ENCODE measurements at regions not wholly inside any gene's neighbourhood (a gene's known extent, or its start where the extent isn't known, plus 50 kb on each side); places are given as distances from the start of the nearest gene placed in this dataset.

- H3K27ac ChIP-seq = no peak overlapping the region
- no peak for ATAC-seq
- intact Hi-C loops (cut with DNase I) = no loop called here
- H3K9me3 ChIP-seq = no peaks in the 10 kb centered on the region
- H3K4me3 ChIP-seq = no peak overlapping the region
- H3K27me3 ChIP-seq = no peaks in the 10 kb centered on the region
- H3K36me3 ChIP-seq = no peaks in the 10 kb centered on the region
- TF ChIP-seq CTCF (IDR thresholded peaks at IDR 0.05) = no peak
- no peak for DNase-seq
- no peaks in the 10 kb centered on the region for H3K4me1 ChIP-seq
These were observed 89.7 kb downstream of the GEMIN8 start for GRCh38 chrX:13939741-13940597.

GRCh38 chrX:13938829-13939530 is 90.7 kb downstream of the GEMIN8 start:
- DNase-seq (no peak), ATAC-seq (no peak)
- no peaks in the 10 kb centered on the region for H3K9me3 ChIP-seq
- no peaks in the 10 kb centered on the region for H3K27me3 ChIP-seq
- no peaks in the 10 kb centered on the region for H3K4me1 ChIP-seq
- intact Hi-C loops (cut with DNase I) = no loop called here
- H3K36me3 ChIP-seq = no peaks in the 10 kb centered on the region
- peak overlapping the region; percentile 54 for H3K4me3 ChIP-seq
- H3K27ac ChIP-seq = no peak overlapping the region
- no peak for TF ChIP-seq CTCF (IDR thresholded peaks at IDR 0.05)

GRCh38 chrX:13938051-13938828 is 91.5 kb downstream of the GEMIN8 start:
- Histone ChIP-seq H3K27ac (peak overlapping the region; percentile 42), H3K36me3 (no peaks in the 10 kb centered on the region), H3K4me3 (peak overlapping the region; percentile 54), H3K4me1 (no peaks in the 10 kb centered on the region), H3K9me3 (no peaks in the 10 kb centered on the region), H3K27me3 (no peaks in the 10 kb centered on the region)
- DNase-seq (peak; percentile 72), ATAC-seq (peak; percentile 86)
- no peak for TF ChIP-seq CTCF (IDR thresholded peaks at IDR 0.05)
- intact Hi-C loops (cut with DNase I) = no loop called here

- no peak for DNase-seq
These were observed 92.2 kb downstream of the GEMIN8 start for GRCh38 chrX:13937370-13938050.

More at GRCh38 chrX:13937370-13938050, 92.2 kb downstream of the GEMIN8 start:
- H3K9me3 ChIP-seq = no peaks in the 10 kb centered on the region
- no peak overlapping the region for H3K27ac ChIP-seq
- peak; percentile 38 for ATAC-seq
- peak overlapping the region; percentile 54 for H3K4me3 ChIP-seq
- intact Hi-C loops (cut with DNase I) = no loop called here
- no peaks in the 10 kb centered on the region for H3K36me3 ChIP-seq
- no peaks in the 10 kb centered on the region for H3K4me1 ChIP-seq
- TF ChIP-seq CTCF (IDR thresholded peaks at IDR 0.05) = no peak
- no peaks in the 10 kb centered on the region for H3K27me3 ChIP-seq

All from upper lobe of right lung (tissue), 1 donor.